ENCODE measurements at regions not wholly inside any gene's neighbourhood (a gene's known extent, or its start where the extent isn't known, plus 50 kb on each side); places are given as distances from the start of the nearest gene placed in this dataset.
A peak's percentile ranks its signal among the peaks of the same experiment; 100 is the strongest.

DNA sequence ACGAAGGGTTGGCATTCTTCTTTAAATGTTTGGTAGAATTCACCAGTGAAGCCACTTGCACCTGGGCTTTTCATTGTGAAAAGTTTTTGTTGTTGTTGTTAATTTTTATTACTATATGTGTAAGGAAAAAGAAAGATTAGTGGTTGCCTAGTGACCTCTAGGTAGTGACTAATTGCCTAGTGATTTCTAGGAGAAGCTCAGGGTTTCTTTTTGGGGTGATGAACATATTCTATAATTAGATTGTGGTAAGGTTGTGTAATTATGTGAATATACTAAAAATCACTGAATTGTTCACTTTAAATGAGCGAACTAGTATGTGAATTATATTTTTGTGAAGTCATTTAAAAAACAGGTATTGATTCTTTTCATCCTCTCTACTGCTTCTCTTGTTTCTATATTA, 123.8 kb upstream of the TMEM170B start:
- Mint-ChIP-seq H3K4me1 (ENCODE audit: low read depth) (peaks cover 30% of the 10 kb centered on the region), H3K27me3 (ENCODE audit: low read depth) (no peaks in the 10 kb centered on the region), H3K4me3 (ENCODE audit: unreplicated experiment) (no peak overlapping the region), H3K9me3 (ENCODE audit: low read depth) (no peaks in the 10 kb centered on the region), H3K27ac (ENCODE audit: unreplicated experiment) (no peak overlapping the region), H3K36me3 (ENCODE audit: low read depth) (no peaks in the 10 kb centered on the region)
- no peak for DNase-seq (ENCODE audit: low spot score)
- TF ChIP-seq, protein P1, sequence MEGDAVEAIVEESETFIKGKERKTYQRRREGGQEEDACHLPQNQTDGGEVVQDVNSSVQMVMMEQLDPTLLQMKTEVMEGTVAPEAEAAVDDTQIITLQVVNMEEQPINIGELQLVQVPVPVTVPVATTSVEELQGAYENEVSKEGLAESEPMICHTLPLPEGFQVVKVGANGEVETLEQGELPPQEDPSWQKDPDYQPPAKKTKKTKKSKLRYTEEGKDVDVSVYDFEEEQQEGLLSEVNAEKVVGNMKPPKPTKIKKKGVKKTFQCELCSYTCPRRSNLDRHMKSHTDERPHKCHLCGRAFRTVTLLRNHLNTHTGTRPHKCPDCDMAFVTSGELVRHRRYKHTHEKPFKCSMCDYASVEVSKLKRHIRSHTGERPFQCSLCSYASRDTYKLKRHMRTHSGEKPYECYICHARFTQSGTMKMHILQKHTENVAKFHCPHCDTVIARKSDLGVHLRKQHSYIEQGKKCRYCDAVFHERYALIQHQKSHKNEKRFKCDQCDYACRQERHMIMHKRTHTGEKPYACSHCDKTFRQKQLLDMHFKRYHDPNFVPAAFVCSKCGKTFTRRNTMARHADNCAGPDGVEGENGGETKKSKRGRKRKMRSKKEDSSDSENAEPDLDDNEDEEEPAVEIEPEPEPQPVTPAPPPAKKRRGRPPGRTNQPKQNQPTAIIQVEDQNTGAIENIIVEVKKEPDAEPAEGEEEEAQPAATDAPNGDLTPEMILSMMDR (IDR thresholded peaks at IDR 0.05) = no peak

DNA sequence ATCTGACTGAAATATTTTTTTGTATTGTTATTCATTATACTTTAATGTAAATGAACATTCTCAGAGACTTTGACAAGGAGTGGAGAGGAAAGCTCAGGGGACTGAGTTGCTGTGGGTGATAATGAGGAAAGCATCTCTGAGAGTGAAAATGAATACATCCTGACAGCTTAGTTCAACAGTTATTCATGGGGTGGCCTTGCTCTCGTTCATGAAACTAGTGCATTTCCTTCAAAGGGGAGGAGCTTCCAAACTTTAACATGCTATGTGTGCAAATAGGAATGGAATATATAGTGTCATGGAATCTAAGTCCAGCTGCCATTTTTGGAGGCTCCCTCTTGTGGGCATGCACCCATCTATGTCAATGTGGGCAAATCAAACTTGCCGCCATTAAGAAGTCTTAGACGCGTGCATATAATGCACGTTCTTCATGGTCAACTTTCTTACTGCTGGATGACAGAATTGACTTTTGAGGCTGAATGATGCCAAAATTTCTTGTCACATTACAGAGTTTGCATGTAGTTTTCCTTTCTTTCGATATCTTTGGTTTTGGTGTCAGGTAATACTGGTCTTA, 124.3 kb upstream of the TMEM170B start:
- Mint-ChIP-seq H3K27me3 (ENCODE audit: low read depth) (no peaks in the 10 kb centered on the region), H3K36me3 (ENCODE audit: low read depth) (no peaks in the 10 kb centered on the region), H3K27ac (ENCODE audit: unreplicated experiment) (no peak overlapping the region), H3K4me3 (ENCODE audit: unreplicated experiment) (no peak overlapping the region), H3K9me3 (ENCODE audit: low read depth) (no peaks in the 10 kb centered on the region), H3K4me1 (ENCODE audit: low read depth) (peaks cover 27% of the 10 kb centered on the region)
- DNase-seq (ENCODE audit: low spot score) = no peak
- TF ChIP-seq, protein P1 (IDR thresholded peaks at IDR 0.05) = peak; percentile 38

DNA sequence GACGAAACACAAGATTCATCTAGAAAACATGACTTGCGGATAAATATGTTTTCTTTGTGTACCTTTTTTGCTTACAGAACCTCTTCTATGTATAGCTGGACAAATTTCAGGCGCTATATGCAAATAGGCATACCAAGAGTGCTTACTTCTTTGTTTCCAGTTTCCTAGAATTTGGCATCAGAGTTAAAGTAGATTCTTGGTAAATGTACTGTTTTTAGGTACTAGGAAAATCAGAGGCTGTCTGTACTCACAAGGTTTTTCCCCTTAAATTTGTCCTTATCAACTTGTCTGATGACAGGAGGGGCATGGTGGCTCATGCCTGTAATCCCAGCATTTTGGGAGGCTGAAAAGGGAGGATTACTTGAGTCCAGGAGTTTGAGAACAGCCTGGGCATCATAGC, 124.9 kb upstream of the TMEM170B start:
- Mint-ChIP-seq H3K27me3 (ENCODE audit: low read depth) (no peaks in the 10 kb centered on the region), H3K4me3 (ENCODE audit: unreplicated experiment) (no peak overlapping the region), H3K4me1 (ENCODE audit: low read depth) (peaks cover 27% of the 10 kb centered on the region), H3K27ac (ENCODE audit: unreplicated experiment) (peak overlapping the region; percentile 94), H3K36me3 (ENCODE audit: low read depth) (no peaks in the 10 kb centered on the region), H3K9me3 (ENCODE audit: low read depth) (no peaks in the 10 kb centered on the region)
- DNase-seq (ENCODE audit: low spot score) = no peak
- TF ChIP-seq, protein P1 (IDR thresholded peaks at IDR 0.05) = no peak

DNA sequence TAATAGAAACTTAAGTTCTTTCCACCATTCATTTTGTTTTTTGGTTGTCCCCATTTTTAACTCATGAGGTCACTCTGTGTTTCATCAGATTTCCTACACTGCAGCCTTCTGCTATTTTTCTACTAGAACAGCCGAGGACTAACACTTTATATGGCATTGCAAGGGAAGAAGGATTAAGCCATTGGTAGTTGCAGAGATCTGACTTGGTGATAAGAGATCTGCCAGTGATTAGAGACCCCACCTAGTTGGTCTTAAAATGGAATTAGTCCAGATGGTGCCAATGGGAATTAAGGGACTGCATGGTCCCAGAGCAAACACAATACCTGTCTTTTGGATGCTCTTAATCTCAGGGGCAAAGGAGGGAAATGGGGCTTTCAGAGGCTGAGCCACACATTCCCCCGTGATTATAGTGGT, 125.5 kb upstream of the TMEM170B start:
- Mint-ChIP-seq H3K4me3 (ENCODE audit: unreplicated experiment) (peak overlapping the region; percentile 1), H3K27ac (ENCODE audit: unreplicated experiment) (peak overlapping the region; percentile 94), H3K27me3 (ENCODE audit: low read depth) (no peaks in the 10 kb centered on the region), H3K9me3 (ENCODE audit: low read depth) (no peaks in the 10 kb centered on the region), H3K36me3 (ENCODE audit: low read depth) (no peaks in the 10 kb centered on the region), H3K4me1 (ENCODE audit: low read depth) (peaks cover 27% of the 10 kb centered on the region)
- TF ChIP-seq, protein P1 (IDR thresholded peaks at IDR 0.05) = no peak
- DNase-seq (ENCODE audit: low spot score) = no peak

DNA sequence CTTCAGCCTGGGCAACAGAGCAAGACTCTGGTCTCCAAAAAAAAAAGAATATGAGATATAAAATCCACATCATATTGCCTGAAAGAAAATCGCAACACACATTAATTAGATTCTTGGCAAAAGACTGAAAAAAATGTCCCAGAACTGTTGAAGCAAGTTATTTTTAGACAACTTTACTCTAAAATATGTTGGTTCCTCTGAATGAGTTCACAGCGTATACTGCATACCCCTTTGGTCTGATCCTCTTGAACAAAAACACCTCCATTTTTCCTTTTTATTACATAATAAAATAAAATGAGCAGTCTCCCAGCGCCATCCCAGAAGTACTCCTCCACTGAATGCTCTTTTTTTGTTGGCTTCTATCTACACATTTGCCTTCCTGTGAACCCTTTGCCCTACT, 126.0 kb upstream of the TMEM170B start:
- H3K4me3 Mint-ChIP-seq (ENCODE audit: unreplicated experiment) = peak overlapping the region; percentile 1
- H3K4me1 Mint-ChIP-seq (ENCODE audit: low read depth) = peaks cover 27% of the 10 kb centered on the region
- no peak for DNase-seq (ENCODE audit: low spot score)
- no peaks in the 10 kb centered on the region for H3K36me3 Mint-ChIP-seq (ENCODE audit: low read depth)
- TF ChIP-seq, protein P1 (IDR thresholded peaks at IDR 0.05) = no peak
- H3K9me3 Mint-ChIP-seq (ENCODE audit: low read depth) = no peaks in the 10 kb centered on the region
- H3K27me3 Mint-ChIP-seq (ENCODE audit: low read depth) = no peaks in the 10 kb centered on the region
- peak overlapping the region; percentile 94 for H3K27ac Mint-ChIP-seq (ENCODE audit: unreplicated experiment)

All from chondrocyte (in vitro differentiated cells).